HG02981 (cell line): ENCODE measurements at regions not wholly inside any gene's neighbourhood (a gene's known extent, or its start where the extent isn't known, plus 50 kb on each side); places are given as distances from the start of the nearest gene placed in this dataset.

Source experiments
- ATAC-seq: cut with Tn5 transposase; IDR thresholded peaks from one replicate; pipeline ENCODE4 v1.9.1; 2021; ENCODE audit warnings: mild to moderate bottlenecking, moderate library complexity; ENCODE audit not compliant: unreplicated experiment

DNA sequence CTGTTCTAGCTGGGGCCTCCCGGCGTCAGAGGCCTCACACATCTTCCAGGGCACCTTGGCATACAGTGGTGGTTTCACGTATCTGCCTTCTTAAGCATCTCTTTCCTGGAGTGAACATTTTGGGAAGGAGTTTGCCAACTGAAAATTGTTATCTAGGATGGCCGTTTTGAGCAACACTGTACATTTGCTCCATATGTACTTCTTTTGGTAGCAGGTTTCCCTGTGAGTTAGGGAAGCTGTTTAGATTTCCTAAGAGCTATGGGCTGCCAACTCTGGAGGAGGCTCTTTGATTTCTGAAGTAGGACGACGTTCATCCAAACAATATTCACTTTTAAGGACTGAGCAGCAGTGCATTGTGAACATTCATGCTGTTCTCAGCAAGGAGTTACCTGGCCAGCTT, 665.9 kb downstream of the SQOR start:
- no peak for ATAC-seq

DNA sequence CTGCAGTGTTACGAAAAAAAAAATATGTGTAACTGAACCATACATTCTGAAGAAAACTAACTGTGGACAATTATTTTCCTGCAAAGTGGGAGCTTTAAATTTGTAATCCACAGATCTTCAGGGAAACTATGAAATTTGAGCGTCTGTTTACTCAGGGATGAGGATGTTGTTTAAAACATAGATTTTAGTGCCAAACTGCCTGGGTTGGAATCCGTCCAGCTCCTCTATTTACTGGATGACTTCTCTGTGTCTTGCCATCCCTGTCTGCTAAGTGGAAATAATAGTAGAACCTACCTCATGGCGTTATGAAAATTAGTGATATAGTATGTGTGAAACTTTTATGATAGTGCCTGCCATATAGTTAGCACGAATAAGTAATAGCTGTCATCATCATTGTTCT, 666.5 kb downstream of the SQOR start:
- no peak for ATAC-seq

- ATAC-seq: no peak
Observed at GRCh38 chr15:46301826-46302225, 667.0 kb downstream of the SQOR start.

- no peak for ATAC-seq
Observed at GRCh38 chr15:46304321-46304720, 669.5 kb downstream of the SQOR start.

DNA sequence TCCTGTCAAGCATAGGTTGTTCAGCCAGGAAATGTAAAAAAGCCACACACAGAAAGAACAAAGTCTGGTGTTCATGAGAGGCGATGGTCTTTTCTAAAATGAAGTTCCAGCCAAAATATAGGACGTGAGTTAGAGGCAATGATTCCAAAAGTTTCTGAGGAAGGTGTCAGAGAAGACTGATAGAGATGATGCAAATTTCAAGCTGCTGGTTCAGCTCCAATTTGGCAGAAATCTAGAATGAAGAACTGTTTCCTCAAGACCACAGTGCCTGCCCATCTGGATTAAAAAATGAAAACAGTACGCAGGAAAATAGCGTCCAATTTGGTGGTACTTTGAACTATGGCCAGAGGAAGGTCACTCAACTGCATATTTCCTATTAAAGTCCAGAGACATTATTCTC, 672.9 kb downstream of the SQOR start:
- ATAC-seq: no peak

DNA sequence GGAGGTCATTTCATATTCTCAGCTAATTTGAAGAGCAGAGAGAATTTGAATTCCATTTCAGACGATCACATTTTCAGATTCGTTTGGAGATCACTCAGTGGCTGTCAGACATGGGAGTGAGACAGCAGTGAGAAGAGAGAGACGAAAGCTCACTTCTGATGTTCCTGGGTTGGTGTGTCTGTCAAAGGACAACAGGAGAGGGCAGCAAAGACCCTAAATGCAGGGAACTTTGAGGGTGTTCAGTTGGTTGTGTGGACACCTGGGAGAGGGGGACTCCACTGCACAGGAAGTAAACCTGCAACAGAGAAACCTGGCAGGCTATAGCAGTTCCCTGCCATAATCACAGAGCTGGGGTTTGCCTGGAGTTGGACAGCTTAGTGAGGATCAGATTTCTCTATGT, 675.1 kb downstream of the SQOR start:
- ATAC-seq: no peak

DNA sequence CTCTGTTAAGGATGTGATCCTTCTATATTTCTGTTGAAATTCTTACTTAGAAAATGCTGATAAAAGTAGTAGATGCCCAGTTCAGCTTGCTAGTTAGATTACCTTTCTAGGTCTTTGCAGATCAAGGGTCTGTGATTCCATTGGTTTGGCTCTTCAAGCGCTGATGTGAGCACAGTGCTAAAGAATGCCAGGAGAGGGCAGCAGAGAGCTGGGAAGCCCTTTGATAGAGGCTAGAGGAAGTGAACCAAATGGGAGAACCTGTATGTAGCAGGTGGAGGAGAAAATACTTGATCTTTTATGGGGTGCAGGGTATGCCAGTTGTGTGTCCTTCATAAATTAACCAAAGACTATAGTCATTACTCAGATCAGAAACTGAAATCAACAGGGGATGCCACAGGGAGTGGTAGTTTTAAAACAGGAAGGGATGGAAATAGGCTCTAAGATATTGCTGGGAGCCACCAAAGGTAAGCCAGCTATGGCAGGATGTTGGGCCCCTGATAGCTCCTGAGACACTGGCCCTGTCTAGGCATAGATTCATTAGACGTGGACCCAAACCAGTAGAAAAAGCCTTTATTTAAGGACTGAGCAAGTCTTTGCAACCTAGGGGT, 677.4 kb downstream of the SQOR start:
- peak; percentile 87 for ATAC-seq

GRCh38 chr15:46315434-46315833, 680.6 kb downstream of the SQOR start:
- ATAC-seq: no peak

- no peak for ATAC-seq
Observed at GRCh38 chr15:46316024-46316423, 681.2 kb downstream of the SQOR start.

- ATAC-seq: no peak
Observed at GRCh38 chr15:46317029-46317428, 682.2 kb downstream of the SQOR start.

- ATAC-seq: no peak
Observed at GRCh38 chr15:46322753-46323152, 687.9 kb downstream of the SQOR start.

GRCh38 chr15:46326173-46326572, 691.3 kb downstream of the SQOR start:
- no peak for ATAC-seq

- no peak for ATAC-seq
Observed at GRCh38 chr15:46328821-46329220, 694.0 kb downstream of the SQOR start.

DNA sequence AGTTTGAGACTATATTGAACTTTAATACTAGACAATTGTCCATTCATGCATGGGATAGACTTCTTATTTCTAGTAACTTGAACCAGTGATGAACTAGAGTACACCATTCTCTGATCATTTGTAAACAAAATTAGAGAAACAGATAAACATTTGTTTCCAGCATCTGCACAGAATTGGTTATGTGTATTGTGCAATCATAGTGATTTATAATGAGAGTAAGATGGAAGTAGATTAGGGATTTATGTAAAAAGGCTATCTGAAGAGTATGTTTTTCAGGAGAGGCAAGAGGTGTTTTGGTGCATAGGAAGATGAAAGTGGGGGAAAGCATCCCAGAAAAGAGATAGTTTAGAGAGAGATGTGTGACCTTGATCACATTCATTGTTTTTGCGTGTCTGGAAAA, 695.0 kb downstream of the SQOR start:
- no peak for ATAC-seq

- no peak for ATAC-seq
Observed at GRCh38 chr15:46331546-46331945, 696.7 kb downstream of the SQOR start.

DNA sequence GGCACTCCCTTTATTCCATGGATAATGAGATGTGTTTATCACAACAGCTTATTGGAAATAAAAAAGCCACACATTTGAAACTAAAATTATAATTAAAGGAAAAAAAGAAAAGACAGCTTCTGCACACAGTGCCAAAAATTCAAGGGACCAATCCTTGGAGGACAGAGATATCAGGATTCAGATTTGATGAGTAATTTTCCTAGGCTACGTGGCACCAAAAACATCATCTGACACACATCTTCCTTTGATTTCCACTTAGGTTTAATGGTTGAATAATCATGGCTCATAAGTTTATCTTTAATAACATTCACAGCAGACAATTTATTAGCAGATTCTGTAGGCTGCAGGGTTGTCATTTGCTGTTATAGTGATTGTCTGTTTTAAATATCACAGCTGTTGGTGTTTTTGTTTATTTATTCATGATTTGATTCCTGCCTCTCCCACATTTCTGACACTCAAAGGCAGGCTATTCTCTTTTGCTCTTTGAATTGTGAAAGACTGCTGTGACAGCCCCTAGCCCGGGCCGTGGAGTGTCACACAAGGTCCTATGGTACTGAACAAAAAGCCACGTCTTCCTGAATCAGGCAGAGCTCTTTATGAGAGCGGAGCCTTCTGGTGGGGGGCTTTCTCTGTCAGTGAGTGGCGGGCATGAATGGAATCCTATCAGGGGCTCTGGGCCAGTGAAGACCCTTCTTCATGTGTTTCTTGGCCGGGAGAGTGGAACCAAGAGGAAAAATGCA, 708.5 kb downstream of the SQOR start:
- ATAC-seq: no peak

DNA sequence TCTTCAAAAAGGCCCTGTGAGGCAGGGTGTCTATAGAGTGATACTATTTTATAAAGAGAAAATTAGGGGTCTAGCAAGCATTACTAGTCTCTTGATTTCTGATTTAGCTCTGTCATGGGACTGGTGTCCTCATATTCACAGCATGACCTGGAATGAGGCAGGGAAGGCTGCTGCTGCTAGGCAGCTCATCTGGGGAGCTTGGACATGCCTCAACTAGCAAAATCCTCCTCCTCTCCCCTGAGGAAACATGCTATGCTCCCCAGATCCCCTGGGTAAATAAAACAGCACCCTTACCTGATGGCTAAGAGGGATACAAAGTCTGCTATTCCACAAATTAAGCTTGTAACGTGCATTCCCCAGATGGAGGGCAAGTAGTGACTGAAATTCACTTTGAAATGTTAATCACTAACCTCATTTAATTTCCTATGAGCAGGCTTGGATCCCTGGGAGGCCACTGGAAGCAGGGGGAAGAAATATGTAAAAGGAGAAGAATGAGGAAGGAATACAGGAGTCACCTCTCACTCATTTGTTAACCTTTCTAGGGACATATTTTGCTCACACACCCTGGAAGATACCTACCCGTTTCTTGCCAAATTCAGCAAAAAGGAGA, 709.4 kb downstream of the SQOR start:
- ATAC-seq: no peak

- no peak for ATAC-seq
Observed at GRCh38 chr15:46344915-46345314, 710.1 kb downstream of the SQOR start.

- no peak for ATAC-seq
Observed at GRCh38 chr15:46354443-46354842, 719.6 kb downstream of the SQOR start.

DNA sequence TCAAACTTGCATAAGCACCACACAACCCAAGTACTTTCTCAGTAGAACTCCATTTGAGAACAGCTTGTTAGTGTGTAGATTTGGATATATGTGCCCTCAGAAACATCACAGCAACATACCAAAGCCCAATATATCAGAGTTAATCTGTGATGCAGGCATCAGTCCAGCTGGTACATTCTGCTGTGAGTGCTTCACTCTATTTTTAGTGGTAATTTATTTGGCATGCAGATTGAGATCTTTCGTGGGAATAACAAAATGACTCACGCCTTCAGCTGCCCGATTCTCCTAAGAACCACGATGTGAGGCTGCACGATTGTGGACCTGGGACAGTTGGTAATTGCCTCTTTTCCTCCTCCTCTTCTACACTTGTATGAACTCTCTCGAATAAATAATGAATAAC, 730.7 kb downstream of the SQOR start:
- no peak for ATAC-seq

DNA sequence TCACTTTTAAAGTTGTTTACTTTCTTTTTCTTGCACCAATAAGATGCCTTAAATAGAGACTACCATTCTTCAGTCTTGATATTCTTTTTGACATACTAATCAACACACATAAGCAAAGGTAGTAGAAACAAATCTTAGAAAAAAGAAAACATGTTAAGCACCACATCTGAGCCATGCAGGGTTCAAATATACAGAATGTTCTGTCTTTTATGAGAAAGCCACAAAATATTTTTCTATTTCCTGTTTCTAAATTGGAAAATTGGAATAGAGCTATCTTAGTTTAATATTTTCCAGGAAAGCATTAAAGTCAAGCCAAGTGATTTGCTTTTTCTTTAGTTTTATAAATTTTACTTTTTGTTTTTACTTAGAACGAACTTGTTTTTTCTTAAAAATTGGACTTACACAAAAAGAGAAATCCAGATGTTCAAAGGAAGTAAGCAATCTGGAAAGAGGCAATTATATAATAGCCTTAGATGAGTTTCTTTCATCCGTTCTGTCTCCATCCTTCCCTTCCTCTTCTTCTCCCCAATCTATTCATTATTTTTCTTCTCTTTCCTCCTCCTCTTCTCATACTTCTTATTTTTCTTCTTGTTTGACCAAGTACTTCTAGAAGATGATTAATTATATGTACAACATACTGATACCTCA, 731.7 kb downstream of the SQOR start:
- no peak for ATAC-seq

DNA sequence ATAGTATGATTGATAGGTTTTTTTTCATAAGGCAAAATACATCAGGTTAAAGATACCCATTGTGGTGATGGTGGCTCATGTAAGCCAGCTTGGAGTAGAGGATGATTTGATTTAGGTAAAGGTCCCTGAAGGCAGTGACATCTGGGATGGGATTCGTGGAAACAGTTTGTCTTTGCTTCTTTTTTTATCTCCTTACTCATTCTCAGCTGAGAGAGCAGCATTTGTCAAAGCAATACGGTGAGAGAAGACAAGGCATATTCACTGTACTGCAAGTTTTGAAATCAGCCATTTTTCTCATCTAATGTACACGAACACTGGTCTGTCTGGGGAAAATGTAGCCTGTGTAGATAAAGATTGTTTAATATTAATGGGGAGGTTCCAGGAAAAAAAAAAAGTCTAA, 749.1 kb downstream of the SQOR start:
- ATAC-seq: no peak
